CD4-positive, alpha-beta T cell treated with Interleukin-15 for 4 hours (primary cell): ENCODE measurements at regions not wholly inside any gene's neighbourhood (a gene's known extent, or its start where the extent isn't known, plus 50 kb on each side); places are given as distances from the start of the nearest gene placed in this dataset.

ENCODE experiments used
- DNase-seq: peaks from one replicate; pipeline ENCODE4 v3.0.0-alpha.2; 2020; ENCODE audit warnings: low spot score

GRCh38 chr15:46315434-46315833 lies 680.6 kb downstream of the SQOR start:
- no peak for DNase-seq

GRCh38 chr15:46316024-46316423 lies 681.2 kb downstream of the SQOR start:
- no peak for DNase-seq

DNA sequence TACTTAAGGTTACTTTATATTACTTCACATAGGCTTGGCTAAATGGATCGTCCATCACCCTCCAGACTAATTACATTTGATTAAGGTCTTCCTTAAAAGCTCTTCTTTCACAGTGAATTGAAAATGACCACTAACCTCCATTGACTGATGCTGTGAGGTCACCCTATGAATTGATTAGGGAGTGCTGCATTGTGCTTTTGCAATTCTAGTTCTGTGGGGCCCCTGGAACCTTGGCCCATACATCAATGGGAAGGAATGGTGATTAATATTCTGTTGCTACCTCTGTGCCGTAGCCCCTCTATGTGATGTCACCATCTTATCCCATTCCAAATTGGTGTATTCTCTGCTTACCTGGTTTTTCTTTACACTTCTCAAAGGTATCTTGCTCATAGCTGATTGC lies 682.2 kb downstream of the SQOR start:
- no peak for DNase-seq

GRCh38 chr15:46322753-46323152 lies 687.9 kb downstream of the SQOR start:
- no peak for DNase-seq

DNA sequence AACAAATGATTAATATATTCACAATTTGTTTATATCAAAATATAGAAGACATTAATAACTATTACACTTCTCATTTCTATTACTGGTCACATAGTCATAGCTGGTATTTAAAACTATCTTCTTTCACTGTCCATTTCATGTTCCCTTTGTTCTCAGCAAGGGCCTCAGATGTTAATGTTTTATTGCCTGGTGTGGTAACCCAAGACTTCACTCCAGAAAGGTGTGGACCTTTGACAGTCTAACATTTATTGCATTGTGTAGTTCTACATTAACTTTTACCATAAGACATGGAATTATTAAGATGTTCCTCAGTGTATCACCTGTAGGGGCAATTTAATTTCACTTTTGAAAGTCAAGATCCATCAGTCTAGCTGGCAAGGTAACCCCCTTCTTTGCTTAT lies 691.3 kb downstream of the SQOR start:
- DNase-seq, result no peak

DNA sequence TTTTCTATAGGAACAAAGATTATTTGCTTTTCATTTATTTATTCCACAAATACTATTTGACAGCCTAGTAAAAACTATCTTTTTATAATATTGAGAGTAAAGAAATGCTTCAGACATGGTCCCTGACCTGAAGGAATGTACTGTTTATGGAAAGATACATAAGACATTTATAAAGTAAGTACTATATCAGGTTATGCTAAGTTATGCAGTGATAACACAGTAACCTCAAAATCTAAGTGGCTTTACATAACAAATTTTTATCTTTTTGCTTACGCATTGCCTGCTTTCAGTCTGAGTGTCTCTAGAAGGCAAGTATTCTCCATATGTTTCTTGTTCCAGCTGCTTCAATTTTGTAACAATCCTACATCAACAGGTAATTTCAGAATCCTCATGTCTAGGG lies 694.0 kb downstream of the SQOR start:
- no peak for DNase-seq

DNA sequence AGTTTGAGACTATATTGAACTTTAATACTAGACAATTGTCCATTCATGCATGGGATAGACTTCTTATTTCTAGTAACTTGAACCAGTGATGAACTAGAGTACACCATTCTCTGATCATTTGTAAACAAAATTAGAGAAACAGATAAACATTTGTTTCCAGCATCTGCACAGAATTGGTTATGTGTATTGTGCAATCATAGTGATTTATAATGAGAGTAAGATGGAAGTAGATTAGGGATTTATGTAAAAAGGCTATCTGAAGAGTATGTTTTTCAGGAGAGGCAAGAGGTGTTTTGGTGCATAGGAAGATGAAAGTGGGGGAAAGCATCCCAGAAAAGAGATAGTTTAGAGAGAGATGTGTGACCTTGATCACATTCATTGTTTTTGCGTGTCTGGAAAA lies 695.0 kb downstream of the SQOR start:
- no peak for DNase-seq

DNA sequence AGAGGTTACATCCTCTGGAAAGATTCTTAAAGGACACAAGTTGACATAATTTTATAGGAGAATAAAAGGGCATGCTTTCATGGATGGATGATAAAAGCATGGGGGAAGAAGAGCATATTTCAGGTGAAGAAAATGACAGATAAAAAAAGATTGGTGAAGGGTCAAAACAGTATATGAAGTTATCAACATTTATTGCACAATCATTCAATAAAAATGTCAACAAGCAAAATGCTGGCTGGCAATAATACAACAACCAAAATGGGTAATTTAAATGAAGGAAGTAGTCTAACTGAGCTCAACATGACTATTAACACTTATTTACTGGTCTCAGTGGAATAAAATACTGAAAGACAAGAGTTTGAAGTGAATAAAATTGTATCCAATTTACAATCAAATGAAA lies 696.7 kb downstream of the SQOR start:
- no peak for DNase-seq

DNA sequence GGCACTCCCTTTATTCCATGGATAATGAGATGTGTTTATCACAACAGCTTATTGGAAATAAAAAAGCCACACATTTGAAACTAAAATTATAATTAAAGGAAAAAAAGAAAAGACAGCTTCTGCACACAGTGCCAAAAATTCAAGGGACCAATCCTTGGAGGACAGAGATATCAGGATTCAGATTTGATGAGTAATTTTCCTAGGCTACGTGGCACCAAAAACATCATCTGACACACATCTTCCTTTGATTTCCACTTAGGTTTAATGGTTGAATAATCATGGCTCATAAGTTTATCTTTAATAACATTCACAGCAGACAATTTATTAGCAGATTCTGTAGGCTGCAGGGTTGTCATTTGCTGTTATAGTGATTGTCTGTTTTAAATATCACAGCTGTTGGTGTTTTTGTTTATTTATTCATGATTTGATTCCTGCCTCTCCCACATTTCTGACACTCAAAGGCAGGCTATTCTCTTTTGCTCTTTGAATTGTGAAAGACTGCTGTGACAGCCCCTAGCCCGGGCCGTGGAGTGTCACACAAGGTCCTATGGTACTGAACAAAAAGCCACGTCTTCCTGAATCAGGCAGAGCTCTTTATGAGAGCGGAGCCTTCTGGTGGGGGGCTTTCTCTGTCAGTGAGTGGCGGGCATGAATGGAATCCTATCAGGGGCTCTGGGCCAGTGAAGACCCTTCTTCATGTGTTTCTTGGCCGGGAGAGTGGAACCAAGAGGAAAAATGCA lies 708.5 kb downstream of the SQOR start:
- DNase-seq, result no peak

DNA sequence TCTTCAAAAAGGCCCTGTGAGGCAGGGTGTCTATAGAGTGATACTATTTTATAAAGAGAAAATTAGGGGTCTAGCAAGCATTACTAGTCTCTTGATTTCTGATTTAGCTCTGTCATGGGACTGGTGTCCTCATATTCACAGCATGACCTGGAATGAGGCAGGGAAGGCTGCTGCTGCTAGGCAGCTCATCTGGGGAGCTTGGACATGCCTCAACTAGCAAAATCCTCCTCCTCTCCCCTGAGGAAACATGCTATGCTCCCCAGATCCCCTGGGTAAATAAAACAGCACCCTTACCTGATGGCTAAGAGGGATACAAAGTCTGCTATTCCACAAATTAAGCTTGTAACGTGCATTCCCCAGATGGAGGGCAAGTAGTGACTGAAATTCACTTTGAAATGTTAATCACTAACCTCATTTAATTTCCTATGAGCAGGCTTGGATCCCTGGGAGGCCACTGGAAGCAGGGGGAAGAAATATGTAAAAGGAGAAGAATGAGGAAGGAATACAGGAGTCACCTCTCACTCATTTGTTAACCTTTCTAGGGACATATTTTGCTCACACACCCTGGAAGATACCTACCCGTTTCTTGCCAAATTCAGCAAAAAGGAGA lies 709.4 kb downstream of the SQOR start:
- DNase-seq, result no peak

GRCh38 chr15:46344915-46345314 lies 710.1 kb downstream of the SQOR start:
- no peak for DNase-seq

GRCh38 chr15:46354443-46354842 lies 719.6 kb downstream of the SQOR start:
- DNase-seq, result no peak

DNA sequence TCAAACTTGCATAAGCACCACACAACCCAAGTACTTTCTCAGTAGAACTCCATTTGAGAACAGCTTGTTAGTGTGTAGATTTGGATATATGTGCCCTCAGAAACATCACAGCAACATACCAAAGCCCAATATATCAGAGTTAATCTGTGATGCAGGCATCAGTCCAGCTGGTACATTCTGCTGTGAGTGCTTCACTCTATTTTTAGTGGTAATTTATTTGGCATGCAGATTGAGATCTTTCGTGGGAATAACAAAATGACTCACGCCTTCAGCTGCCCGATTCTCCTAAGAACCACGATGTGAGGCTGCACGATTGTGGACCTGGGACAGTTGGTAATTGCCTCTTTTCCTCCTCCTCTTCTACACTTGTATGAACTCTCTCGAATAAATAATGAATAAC lies 730.7 kb downstream of the SQOR start:
- no peak for DNase-seq

- DNase-seq, result no peak
These were observed 731.7 kb downstream of the SQOR start for GRCh38 chr15:46366360-46367007.

DNA sequence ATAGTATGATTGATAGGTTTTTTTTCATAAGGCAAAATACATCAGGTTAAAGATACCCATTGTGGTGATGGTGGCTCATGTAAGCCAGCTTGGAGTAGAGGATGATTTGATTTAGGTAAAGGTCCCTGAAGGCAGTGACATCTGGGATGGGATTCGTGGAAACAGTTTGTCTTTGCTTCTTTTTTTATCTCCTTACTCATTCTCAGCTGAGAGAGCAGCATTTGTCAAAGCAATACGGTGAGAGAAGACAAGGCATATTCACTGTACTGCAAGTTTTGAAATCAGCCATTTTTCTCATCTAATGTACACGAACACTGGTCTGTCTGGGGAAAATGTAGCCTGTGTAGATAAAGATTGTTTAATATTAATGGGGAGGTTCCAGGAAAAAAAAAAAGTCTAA lies 749.1 kb downstream of the SQOR start:
- no peak for DNase-seq

- no peak for DNase-seq
These were observed 751.5 kb downstream of the SQOR start for GRCh38 chr15:46386356-46386755.

DNA sequence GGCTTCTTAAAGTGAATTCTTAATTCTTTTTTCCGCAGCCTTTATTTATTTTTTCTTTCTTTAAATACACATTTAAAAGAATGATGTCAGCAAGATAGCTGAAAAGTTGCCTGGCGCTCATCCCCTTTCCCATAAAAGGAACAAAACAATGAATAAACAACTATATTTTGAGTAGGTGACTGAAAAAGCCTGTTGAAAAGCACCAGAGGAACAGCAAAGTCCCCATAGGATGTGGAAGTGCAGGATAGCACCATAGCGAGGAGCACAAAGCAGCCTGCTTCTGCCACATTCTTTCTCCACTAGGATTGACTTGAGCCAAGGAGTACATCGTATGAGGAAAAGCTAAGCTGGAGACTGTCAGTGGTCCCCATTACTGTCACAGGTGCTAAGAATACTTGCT lies 754.9 kb downstream of the SQOR start:
- no peak for DNase-seq

DNA sequence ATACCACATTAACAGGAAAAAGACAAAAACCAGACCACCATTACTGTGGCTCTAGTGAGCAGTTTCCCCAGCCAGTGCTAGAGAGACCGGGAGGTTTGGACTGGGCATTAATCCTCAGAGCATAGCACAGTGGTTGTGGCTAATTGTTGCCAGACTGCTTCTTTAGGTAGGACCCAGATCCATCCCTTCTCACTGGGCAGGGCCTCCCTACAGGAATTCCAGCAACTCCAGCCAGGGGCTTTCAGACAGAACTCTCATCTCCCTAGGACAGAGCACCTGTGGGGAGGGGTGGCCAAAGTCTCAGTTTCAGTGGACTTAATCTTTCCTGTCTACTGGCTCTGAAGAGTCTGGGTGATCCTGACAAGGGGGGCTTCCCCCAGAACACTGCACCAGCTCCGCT lies 759.6 kb downstream of the SQOR start:
- DNase-seq, result no peak

GRCh38 chr15:46408312-46408711 lies 773.5 kb downstream of the SQOR start:
- no peak for DNase-seq

DNA sequence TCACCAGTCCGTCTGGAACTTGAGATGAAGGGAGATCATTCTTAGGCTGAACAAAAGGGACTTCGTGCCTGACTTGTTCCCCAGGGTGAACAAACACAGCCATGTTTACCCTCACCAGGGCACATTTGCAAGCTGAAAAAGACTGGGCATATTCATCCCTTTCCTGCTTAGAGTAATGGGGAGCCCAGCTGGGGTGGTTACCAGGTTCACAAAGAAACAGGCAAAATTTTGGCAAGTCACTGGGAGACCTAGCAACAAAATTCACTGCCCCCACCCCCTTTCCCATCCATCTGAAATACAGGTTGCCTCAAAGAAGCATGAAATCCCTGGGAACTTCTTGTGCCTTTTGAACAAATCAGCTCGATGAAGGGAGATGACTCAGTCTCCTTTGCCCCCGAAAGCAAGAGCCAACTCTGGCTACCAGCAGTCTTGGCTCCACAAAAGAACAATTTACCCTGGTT lies 775.0 kb downstream of the SQOR start:
- DNase-seq, result no peak

- no peak for DNase-seq
These were observed 775.9 kb downstream of the SQOR start for GRCh38 chr15:46410705-46411104.

GRCh38 chr15:46411900-46412299 lies 777.1 kb downstream of the SQOR start:
- DNase-seq, result no peak

GRCh38 chr15:46413799-46414198 lies 779.0 kb downstream of the SQOR start:
- DNase-seq, result no peak

- no peak for DNase-seq
These were observed 781.7 kb downstream of the SQOR start for GRCh38 chr15:46416544-46416943.
